Glomerular visceral epithelial cell (primary cell): ENCODE measurements at regions not wholly inside any gene's neighbourhood (a gene's known extent, or its start where the extent isn't known, plus 50 kb on each side); places are given as distances from the start of the nearest gene placed in this dataset.

Experiments used
- DNase-seq: peaks from one replicate; pipeline ENCODE4 v3.0.0-alpha.2; 2016; ENCODE audit errors: extremely low spot score

GRCh38 chr9:118736406-118736805 is 632.8 kb downstream of the BRINP1 start:
- no peak for DNase-seq

- DNase-seq = no peak
Measured at GRCh38 chr9:118751077-118751847, 618.0 kb downstream of the BRINP1 start.

DNA sequence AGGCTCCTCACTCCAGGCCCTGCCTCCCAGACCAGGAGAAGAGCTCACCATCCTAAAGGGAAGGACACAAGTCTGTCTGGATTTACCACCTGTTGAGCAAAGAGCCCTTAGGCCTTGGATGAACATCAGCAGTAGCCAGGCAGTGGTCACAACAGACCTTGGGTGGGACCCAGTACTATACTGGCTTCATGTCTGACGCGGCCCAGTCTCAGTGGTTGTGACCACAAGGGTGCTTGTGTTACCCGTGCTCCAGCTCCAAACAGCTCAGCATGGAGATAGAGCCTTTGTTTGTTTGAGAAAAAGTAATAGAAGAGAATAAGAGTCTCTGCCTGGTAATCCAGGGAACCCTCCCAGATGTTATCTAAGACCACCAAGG is 617.4 kb downstream of the BRINP1 start:
- DNase-seq = no peak

GRCh38 chr9:118761016-118761790 is 608.0 kb downstream of the BRINP1 start:
- DNase-seq = peak; percentile 25

- DNase-seq = no peak
Measured at GRCh38 chr9:118767571-118767970, 601.7 kb downstream of the BRINP1 start.

GRCh38 chr9:118782790-118783463 is 586.3 kb downstream of the BRINP1 start:
- DNase-seq = no peak

DNA sequence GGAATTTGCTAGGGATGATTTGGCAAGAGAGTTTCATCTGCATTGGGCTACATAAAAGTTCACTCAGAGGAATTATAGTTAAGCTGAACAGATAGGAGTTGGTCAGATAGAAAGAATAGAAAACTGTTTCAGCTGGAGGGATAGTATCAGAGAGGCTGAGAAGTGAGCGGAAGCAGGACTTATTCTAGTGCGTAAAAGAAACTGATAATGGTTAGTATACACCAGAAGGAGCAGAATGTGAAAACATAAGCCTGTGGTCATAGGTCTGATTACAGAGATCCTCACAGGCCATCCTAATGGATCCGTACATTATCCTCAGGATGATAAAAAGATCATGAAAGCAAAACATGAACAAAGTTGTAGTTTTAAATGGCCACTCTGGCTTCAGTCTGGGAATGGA is 585.2 kb downstream of the BRINP1 start:
- no peak for DNase-seq

DNA sequence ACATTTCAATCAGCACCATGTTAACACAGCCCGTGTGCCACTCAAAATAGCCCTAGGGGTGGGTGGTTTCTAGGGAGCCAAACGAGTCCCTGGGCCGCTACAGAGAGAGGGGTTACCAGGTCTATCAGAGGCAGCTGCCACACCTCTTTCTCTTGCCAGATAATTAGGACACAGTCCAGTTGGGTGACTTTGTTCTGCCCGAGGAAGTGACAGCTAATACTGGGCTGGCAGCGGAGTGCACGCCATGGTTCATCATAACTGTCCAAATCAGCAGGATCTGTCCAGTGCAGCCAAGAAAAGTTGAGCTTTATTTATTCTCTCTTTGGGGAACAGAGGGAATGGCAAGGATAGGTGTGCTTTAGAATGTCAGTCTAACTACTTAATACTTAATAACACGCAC is 583.8 kb downstream of the BRINP1 start:
- no peak for DNase-seq

DNA sequence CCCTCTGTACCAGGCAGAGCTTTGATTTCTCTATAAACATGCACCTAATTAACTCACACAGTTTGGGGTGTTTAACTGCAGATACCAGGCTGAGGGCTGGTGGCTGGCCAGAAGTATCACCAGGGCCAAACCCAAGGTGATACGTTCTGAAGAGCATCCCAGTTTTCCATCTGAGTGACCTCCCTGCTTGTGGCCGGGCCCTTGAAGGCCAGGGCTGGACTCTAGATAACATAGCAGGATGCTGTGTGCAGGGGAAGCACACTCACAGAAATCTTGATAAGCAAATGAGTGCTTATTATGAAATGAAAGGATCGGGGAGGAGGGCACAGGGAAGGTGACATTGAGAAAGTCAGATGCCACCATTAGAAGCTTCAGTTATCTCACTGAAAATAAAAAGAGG is 582.4 kb downstream of the BRINP1 start:
- no peak for DNase-seq

GRCh38 chr9:118809160-118809625 is 560.0 kb downstream of the BRINP1 start:
- no peak for DNase-seq

GRCh38 chr9:118829334-118829733 is 539.9 kb downstream of the BRINP1 start:
- DNase-seq = peak; percentile 47

GRCh38 chr9:118832371-118832770 is 536.9 kb downstream of the BRINP1 start:
- no peak for DNase-seq

- no peak for DNase-seq
Measured at GRCh38 chr9:118836891-118837290, 532.3 kb downstream of the BRINP1 start.

GRCh38 chr9:118871531-118871930 is 497.7 kb downstream of the BRINP1 start:
- DNase-seq = no peak

DNA sequence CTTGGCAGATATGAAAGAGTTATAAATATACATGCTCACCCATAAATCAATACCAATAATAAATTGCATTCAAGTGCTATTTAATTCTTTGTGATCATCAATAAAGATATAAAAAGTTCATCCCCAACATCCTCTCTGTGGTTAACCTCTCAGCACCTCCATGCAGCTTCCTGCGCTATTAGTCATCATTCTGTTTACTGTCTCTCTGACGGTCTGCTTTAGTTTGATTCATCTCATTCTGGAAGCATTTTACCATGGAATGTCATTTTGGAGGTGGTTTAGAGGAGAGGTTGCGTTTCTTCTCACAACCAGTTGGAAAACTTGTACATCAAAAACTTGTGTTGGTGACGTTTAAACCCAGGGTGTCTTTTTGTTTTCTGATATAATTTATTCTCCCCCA is 486.6 kb downstream of the BRINP1 start:
- DNase-seq = peak; percentile 80

- no peak for DNase-seq
Measured at GRCh38 chr9:118883411-118883810, 485.8 kb downstream of the BRINP1 start.

GRCh38 chr9:118891213-118891612 is 478.0 kb downstream of the BRINP1 start:
- no peak for DNase-seq

GRCh38 chr9:118896324-118897000 is 472.8 kb downstream of the BRINP1 start:
- DNase-seq = peak; percentile 6

GRCh38 chr9:118918180-118918579 is 451.1 kb downstream of the BRINP1 start:
- DNase-seq = no peak

DNA sequence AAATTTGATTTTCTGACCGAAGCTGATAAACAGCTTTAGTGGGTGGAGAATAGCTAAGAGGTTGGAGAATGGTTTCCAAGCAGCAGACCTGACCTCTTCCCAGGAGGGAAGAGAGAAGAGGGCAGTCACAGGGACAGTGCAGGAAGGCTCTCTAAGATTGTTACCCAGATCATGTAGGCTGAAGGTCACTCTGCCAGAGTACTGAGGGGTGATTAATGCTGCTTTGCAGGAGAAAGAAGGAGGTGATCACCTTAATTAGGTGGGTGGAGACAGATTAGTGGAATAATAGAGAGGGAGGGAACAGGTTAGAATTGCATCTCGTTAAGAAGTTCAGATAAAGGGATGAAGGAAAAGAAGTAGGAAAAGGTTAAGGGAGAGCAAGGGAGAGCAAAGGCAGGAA is 440.5 kb downstream of the BRINP1 start:
- no peak for DNase-seq

- peak; percentile 78 for DNase-seq
Measured at GRCh38 chr9:118929287-118929686, 439.9 kb downstream of the BRINP1 start.

GRCh38 chr9:118931941-118932340 is 437.3 kb downstream of the BRINP1 start:
- DNase-seq = no peak
